Loucy (cell line): ENCODE measurements at regions not wholly inside any gene's neighbourhood (a gene's known extent, or its start where the extent isn't known, plus 50 kb on each side); places are given as distances from the start of the nearest gene placed in this dataset.

Experiments used
- H2AFZ ChIP-seq: fragments of 200-600 bp; sonication (generic); 2 replicates; pipeline ENCODE4 v1.6.0; 2016; ENCODE audit warnings: antibody characterized with exemption, mild to moderate bottlenecking, low read length, moderate library complexity
- H3F3A ChIP-seq: fragments of 200-600 bp; 2 replicates; pipeline ENCODE4 v1.6.0; 2016; ENCODE audit warnings: antibody characterized with exemption, low read depth, mild to moderate bottlenecking
- H3K27me3 ChIP-seq: fragments of 200-600 bp; sonication (generic); 2 replicates; pipeline ENCODE4 v1.6.1; 2014; ENCODE audit warnings: low read length, mild to moderate bottlenecking; ENCODE audit not compliant: insufficient read depth, poor library complexity, severe bottlenecking
- H3K36me3 ChIP-seq: fragments of 200-600 bp; sonication (generic); 2 replicates; pipeline ENCODE4 v1.6.1; 2016; ENCODE audit warnings: low read length; ENCODE audit not compliant: insufficient read depth
- H3K4me1 ChIP-seq: fragments of 200-600 bp; sonication (generic); 2 replicates; pipeline ENCODE4 v1.5.1; 2014; ENCODE audit warnings: low read length, mild to moderate bottlenecking; ENCODE audit not compliant: insufficient read depth, poor library complexity, severe bottlenecking
- H3K4me2 ChIP-seq: fragments of 200-600 bp; sonication (generic); 2 replicates; pipeline ENCODE4 v1.6.0; 2014; ENCODE audit warnings: antibody characterized with exemption, low read length, low read depth, mild to moderate bottlenecking; ENCODE audit not compliant: poor library complexity, severe bottlenecking
- H3K4me3 ChIP-seq: fragments of 200-600 bp; sonication (generic); 2 replicates; pipeline ENCODE4 v1.5.1; 2014; ENCODE audit warnings: low read length, mild to moderate bottlenecking, mixed read lengths; ENCODE audit not compliant: poor library complexity, severe bottlenecking
- H3K79me2 ChIP-seq: fragments of 200-600 bp; sonication (generic); 2 replicates; pipeline ENCODE4 v1.6.1; 2014; ENCODE audit warnings: low read length; ENCODE audit not compliant: insufficient read depth
- H3K9ac ChIP-seq: fragments of 200-600 bp; sonication (generic); 2 replicates; pipeline ENCODE4 v1.6.0; 2014; ENCODE audit warnings: mild to moderate bottlenecking, low read depth, low read length, moderate library complexity; ENCODE audit not compliant: poor library complexity, severe bottlenecking
- H3K9me2 ChIP-seq: fragments of 200-600 bp; sonication (generic); replicated peaks from 2 replicates; pipeline ENCODE4 v1.6.1; 2016; ENCODE audit warnings: low read depth, low read length, mixed read lengths
- H3K9me3 ChIP-seq: fragments of 200-600 bp; sonication (generic); 2 replicates; pipeline ENCODE4 v1.6.1; 2014; ENCODE audit warnings: mild to moderate bottlenecking, antibody characterized with exemption, low read length, low read depth; ENCODE audit not compliant: insufficient read depth
- H4K20me1 ChIP-seq: fragments of 200-600 bp; sonication (generic); 2 replicates; pipeline ENCODE4 v1.6.0; 2014; ENCODE audit warnings: antibody characterized with exemption, low read length, mild to moderate bottlenecking; ENCODE audit not compliant: insufficient read depth, poor library complexity, severe bottlenecking
- EZH2phosphoT487 ChIP-seq: fragments of 200-600 bp; IDR thresholded peaks from 2 replicates; pipeline ENCODE4 v1.6.1; 2018; ENCODE audit warnings: antibody characterized with exemption, mild to moderate bottlenecking, moderate library complexity, borderline replicate concordance
- TF ChIP-seq, protein P1 (sequence below): fragments of 200-600 bp; sonication (generic); conservative IDR thresholded peaks from 2 replicates; pipeline ENCODE4 v1.5.1; 2014; ENCODE audit warnings: mild to moderate bottlenecking, antibody characterized with exemption, low read length

- Histone ChIP-seq H3K9me3 (no peaks in the 10 kb centered on the region), H3K79me2 (no peaks in the 10 kb centered on the region), H3F3A (no peaks in the 10 kb centered on the region), H3K9me2 (no peaks in the 10 kb centered on the region), H3K4me2 (no peak overlapping the region), H3K27me3 (no peaks in the 10 kb centered on the region), H3K4me1 (no peaks in the 10 kb centered on the region), H3K36me3 (no peaks in the 10 kb centered on the region), H3K4me3 (no peak overlapping the region), H3K9ac (no peak overlapping the region), H2AFZ (no peak overlapping the region), H4K20me1 (no peaks in the 10 kb centered on the region)
- TF ChIP-seq, protein P1, sequence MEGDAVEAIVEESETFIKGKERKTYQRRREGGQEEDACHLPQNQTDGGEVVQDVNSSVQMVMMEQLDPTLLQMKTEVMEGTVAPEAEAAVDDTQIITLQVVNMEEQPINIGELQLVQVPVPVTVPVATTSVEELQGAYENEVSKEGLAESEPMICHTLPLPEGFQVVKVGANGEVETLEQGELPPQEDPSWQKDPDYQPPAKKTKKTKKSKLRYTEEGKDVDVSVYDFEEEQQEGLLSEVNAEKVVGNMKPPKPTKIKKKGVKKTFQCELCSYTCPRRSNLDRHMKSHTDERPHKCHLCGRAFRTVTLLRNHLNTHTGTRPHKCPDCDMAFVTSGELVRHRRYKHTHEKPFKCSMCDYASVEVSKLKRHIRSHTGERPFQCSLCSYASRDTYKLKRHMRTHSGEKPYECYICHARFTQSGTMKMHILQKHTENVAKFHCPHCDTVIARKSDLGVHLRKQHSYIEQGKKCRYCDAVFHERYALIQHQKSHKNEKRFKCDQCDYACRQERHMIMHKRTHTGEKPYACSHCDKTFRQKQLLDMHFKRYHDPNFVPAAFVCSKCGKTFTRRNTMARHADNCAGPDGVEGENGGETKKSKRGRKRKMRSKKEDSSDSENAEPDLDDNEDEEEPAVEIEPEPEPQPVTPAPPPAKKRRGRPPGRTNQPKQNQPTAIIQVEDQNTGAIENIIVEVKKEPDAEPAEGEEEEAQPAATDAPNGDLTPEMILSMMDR, result no peak
- no peak for TF ChIP-seq EZH2phosphoT487
Observed at GRCh38 chr3:75015280-75015679, 400.8 kb upstream of the CNTN3 start.

DNA sequence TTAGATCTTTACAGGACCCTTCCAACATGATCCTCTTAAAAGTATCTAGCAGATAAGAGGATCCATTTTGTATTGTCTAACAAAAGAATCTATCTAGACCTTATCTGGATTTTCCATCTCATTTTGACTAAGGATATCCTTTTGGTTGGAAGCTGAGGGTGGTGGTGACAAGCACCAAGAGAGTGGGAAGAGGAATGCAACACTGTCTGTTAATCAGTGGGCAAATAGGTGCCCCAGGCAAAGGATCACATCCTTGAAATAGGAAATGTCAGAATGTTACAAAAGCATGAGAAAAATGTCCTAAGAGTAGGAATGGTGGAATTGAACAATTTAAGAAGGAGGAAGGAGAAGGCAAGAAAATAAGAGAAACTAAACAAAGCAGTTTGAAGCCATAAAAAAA is 420.7 kb upstream of the CNTN3 start:
- H2AFZ ChIP-seq, result no peak overlapping the region
- no peaks in the 10 kb centered on the region for H3K79me2 ChIP-seq
- no peaks in the 10 kb centered on the region for H4K20me1 ChIP-seq
- no peaks in the 10 kb centered on the region for H3K9me3 ChIP-seq
- no peak overlapping the region for H3K9ac ChIP-seq
- H3K4me2 ChIP-seq, result no peak overlapping the region
- H3K4me1 ChIP-seq, result no peaks in the 10 kb centered on the region
- no peaks in the 10 kb centered on the region for H3K9me2 ChIP-seq
- no peaks in the 10 kb centered on the region for H3F3A ChIP-seq
- no peak overlapping the region for H3K4me3 ChIP-seq
- H3K36me3 ChIP-seq, result no peaks in the 10 kb centered on the region
- no peaks in the 10 kb centered on the region for H3K27me3 ChIP-seq
- TF ChIP-seq, protein P1, result no peak
- TF ChIP-seq EZH2phosphoT487, result no peak

GRCh38 chr3:75042941-75043340 is 428.5 kb upstream of the CNTN3 start:
- Histone ChIP-seq H3K9me3 (no peaks in the 10 kb centered on the region), H3K27me3 (no peaks in the 10 kb centered on the region), H3K9ac (no peak overlapping the region), H3K79me2 (no peaks in the 10 kb centered on the region), H3K4me3 (no peak overlapping the region), H4K20me1 (no peaks in the 10 kb centered on the region), H3F3A (no peaks in the 10 kb centered on the region), H2AFZ (no peak overlapping the region), H3K4me1 (no peaks in the 10 kb centered on the region), H3K4me2 (no peak overlapping the region), H3K36me3 (no peaks in the 10 kb centered on the region), H3K9me2 (no peaks in the 10 kb centered on the region)
- no peak for TF ChIP-seq EZH2phosphoT487
- TF ChIP-seq, protein P1, result no peak
